ENCODE measurements at regions not wholly inside any gene's neighbourhood (a gene's known extent, or its start where the extent isn't known, plus 50 kb on each side); places are given as distances from the start of the nearest gene placed in this dataset.

DNA sequence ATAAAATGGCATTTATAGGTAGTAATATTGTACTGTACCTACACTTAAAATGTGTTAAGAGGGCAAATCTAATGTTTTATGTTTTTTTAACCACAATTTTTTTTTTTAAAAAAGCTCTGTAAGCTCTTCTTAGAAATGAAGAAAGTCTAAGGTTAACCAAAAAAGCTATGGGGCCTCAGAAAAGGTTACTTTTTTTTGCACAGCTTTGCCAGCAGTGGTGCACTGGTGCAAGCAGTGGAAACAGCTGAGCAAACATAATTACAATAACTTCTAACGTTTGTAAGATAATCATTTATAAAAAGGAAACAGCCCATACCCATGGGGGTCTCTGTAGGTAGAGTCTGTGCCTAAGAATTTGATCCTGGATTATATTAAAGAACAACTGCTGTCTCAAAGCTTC lies 85.1 kb upstream of the NID2 start:
- Histone ChIP-seq H3K36me3 (ENCODE audit: control insufficient read depth, insufficient read depth, low read length) (no peaks in the 10 kb centered on the region), H3K27ac (ENCODE audit: low read depth, low read length) (no peak overlapping the region), H3K4me3 (ENCODE audit: low read length) (no peak overlapping the region), H3K27me3 (ENCODE audit: control insufficient read depth, insufficient read depth, low read length, poor library complexity, severe bottlenecking) (no peaks in the 10 kb centered on the region), H3K4me1 (ENCODE audit: control insufficient read depth, insufficient read depth, low read length) (no peaks in the 10 kb centered on the region), H3K9ac (ENCODE audit: extremely low read depth, low read length, poor library complexity, severe bottlenecking) (no peak overlapping the region), H3K9me3 (ENCODE audit: control insufficient read depth, low read length) (no peaks in the 10 kb centered on the region)
- H3K4me3 Mint-ChIP-seq, result no peak overlapping the region
- TF ChIP-seq, protein P1, sequence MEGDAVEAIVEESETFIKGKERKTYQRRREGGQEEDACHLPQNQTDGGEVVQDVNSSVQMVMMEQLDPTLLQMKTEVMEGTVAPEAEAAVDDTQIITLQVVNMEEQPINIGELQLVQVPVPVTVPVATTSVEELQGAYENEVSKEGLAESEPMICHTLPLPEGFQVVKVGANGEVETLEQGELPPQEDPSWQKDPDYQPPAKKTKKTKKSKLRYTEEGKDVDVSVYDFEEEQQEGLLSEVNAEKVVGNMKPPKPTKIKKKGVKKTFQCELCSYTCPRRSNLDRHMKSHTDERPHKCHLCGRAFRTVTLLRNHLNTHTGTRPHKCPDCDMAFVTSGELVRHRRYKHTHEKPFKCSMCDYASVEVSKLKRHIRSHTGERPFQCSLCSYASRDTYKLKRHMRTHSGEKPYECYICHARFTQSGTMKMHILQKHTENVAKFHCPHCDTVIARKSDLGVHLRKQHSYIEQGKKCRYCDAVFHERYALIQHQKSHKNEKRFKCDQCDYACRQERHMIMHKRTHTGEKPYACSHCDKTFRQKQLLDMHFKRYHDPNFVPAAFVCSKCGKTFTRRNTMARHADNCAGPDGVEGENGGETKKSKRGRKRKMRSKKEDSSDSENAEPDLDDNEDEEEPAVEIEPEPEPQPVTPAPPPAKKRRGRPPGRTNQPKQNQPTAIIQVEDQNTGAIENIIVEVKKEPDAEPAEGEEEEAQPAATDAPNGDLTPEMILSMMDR (conservative IDR thresholded peaks at IDR 0.05), result no peak
- DNase-seq, result no peak
- H3K36me3 Mint-ChIP-seq (ENCODE audit: low read depth), result no peaks in the 10 kb centered on the region
- no peak overlapping the region for H3K27ac Mint-ChIP-seq
- no peaks in the 10 kb centered on the region for H3K9me3 Mint-ChIP-seq
- WGBS, 2 experiments (ENCODE audit: insufficient coverage in 1 of 2, insufficient read length in 1 of 2), result 88% methylated on average over 1 of the region's 1 CpG; no CpG with 5 or more reads in 1 of the 2 experiments
- no peaks in the 10 kb centered on the region for H3K4me1 Mint-ChIP-seq
- H3K27me3 Mint-ChIP-seq (ENCODE audit: insufficient read depth), result peaks cover 2% of the 10 kb centered on the region

DNA sequence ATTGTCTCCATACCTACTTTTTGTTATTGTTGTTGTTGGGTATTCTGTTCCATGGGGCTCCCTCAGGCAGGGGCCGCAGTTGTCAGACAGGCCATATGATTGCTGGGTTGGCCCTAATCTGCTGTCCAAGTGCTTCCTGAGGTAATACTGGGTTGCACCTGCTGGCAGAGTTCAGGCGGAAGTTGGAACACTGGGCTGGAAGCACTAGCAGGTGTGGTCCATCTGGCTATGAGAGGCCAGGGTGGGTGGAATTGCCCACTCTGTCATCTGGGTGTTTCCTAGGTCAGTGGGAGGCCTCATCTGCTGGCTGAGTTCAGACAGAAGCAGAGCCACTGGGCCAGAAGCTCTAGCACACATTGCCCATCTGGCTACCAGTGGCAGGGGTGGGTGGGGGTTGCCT lies 81.3 kb upstream of the NID2 start:
- DNase-seq, result no peak
- H3K9me3 Mint-ChIP-seq, result no peaks in the 10 kb centered on the region
- TF ChIP-seq, protein P1 (conservative IDR thresholded peaks at IDR 0.05), result no peak
- no peaks in the 10 kb centered on the region for H3K4me1 Mint-ChIP-seq
- no peaks in the 10 kb centered on the region for H3K36me3 Mint-ChIP-seq (ENCODE audit: low read depth)
- H3K27ac ChIP-seq (ENCODE audit: low read depth, low read length), result no peak overlapping the region
- H3K27me3 Mint-ChIP-seq (ENCODE audit: insufficient read depth), result peaks cover 7% of the 10 kb centered on the region
- no peaks in the 10 kb centered on the region for H3K4me1 ChIP-seq (ENCODE audit: control insufficient read depth, insufficient read depth, low read length)
- H3K4me3 Mint-ChIP-seq, result no peak overlapping the region
- 88 to 95% methylated on average over 1 to 2 of the region's 2 CpGs for WGBS, 2 experiments (ENCODE audit: insufficient coverage in 1 of 2, insufficient read length in 1 of 2)
- H3K36me3 ChIP-seq (ENCODE audit: control insufficient read depth, insufficient read depth, low read length), result no peaks in the 10 kb centered on the region
- no peak overlapping the region for H3K9ac ChIP-seq (ENCODE audit: extremely low read depth, low read length, poor library complexity, severe bottlenecking)
- H3K4me3 ChIP-seq (ENCODE audit: low read length), result no peak overlapping the region
- no peaks in the 10 kb centered on the region for H3K9me3 ChIP-seq (ENCODE audit: control insufficient read depth, low read length)
- no peaks in the 10 kb centered on the region for H3K27me3 ChIP-seq (ENCODE audit: control insufficient read depth, insufficient read depth, low read length, poor library complexity, severe bottlenecking)
- H3K27ac Mint-ChIP-seq, result no peak overlapping the region

DNA sequence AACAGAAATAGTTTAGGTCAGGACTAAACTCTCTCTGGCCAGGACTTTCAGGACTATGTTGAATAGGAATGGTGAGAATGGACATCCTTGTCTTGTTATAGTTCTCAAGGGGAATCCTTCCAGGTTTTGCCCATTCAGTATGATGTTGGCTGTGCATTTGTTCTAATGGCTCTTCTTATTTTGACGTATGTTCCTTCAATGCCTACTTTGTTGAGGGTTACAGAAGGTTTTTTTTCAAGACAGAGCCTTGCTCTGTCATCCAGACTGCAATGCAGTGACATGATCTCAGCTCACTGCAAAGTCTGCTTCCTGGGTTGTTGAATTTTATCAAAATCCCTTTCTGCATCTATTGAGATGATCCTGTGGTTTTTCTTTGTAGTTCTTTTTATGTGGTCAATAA lies 79.5 kb upstream of the NID2 start:
- Mint-ChIP-seq H3K4me1 (no peaks in the 10 kb centered on the region), H3K4me3 (no peak overlapping the region), H3K27me3 (ENCODE audit: insufficient read depth) (peaks cover 7% of the 10 kb centered on the region), H3K27ac (no peak overlapping the region), H3K9me3 (peaks cover 6% of the 10 kb centered on the region), H3K36me3 (ENCODE audit: low read depth) (no peaks in the 10 kb centered on the region)
- Histone ChIP-seq H3K27ac (ENCODE audit: low read depth, low read length) (no peak overlapping the region), H3K4me3 (ENCODE audit: low read length) (no peak overlapping the region), H3K36me3 (ENCODE audit: control insufficient read depth, insufficient read depth, low read length) (no peaks in the 10 kb centered on the region), H3K4me1 (ENCODE audit: control insufficient read depth, insufficient read depth, low read length) (no peaks in the 10 kb centered on the region), H3K9me3 (ENCODE audit: control insufficient read depth, low read length) (no peaks in the 10 kb centered on the region), H3K9ac (ENCODE audit: extremely low read depth, low read length, poor library complexity, severe bottlenecking) (no peak overlapping the region), H3K27me3 (ENCODE audit: control insufficient read depth, insufficient read depth, low read length, poor library complexity, severe bottlenecking) (no peaks in the 10 kb centered on the region)
- TF ChIP-seq, protein P1 (conservative IDR thresholded peaks at IDR 0.05), result no peak
- no peak for DNase-seq
- 96 to 100% methylated on average over 1 of the region's 1 CpG for WGBS, 2 experiments (ENCODE audit: insufficient coverage in 1 of 2, insufficient read length in 1 of 2)

All from endodermal cell (in vitro differentiated cells).